Tibial nerve (tissue), 4 donors: ENCODE measurements at regions not wholly inside any gene's neighbourhood (a gene's known extent, or its start where the extent isn't known, plus 50 kb on each side); places are given as distances from the start of the nearest gene placed in this dataset.

Experiments used
- CTCF ChIP-seq, 5 experiments: fragments of 200-600 bp in 3 of 5; fragments of 450-650 bp in 2 of 5; sonication (generic) in 3 of 5; IDR thresholded peaks; one replicate each; pipeline ENCODE4 v1.5.1; 2016 to 2019; ENCODE audit warnings: antibody characterized with exemption in 5 of 5, mild to moderate bottlenecking in 3 of 5, moderate library complexity in 2 of 5
- EP300 ChIP-seq, 2 donors: sonication (generic); formaldehyde crosslinking; IDR thresholded peaks; one replicate each; pipeline ENCODE4 v1.6.1; 2017; ENCODE audit warnings: antibody characterized with exemption in 2 of 2, mild to moderate bottlenecking in 1 of 2
- POLR2A ChIP-seq, 2 donors: fragments of 450-650 bp; IDR thresholded peaks; one replicate each; pipeline ENCODE4 v1.6.1; 2017; ENCODE audit warnings: antibody characterized with exemption in 2 of 2, mild to moderate bottlenecking in 2 of 2, moderate library complexity in 2 of 2

GRCh38 chr4:135015771-135016170 lies 814.2 kb upstream of the PABPC4L start:
- TF ChIP-seq CTCF (IDR thresholded peaks at IDR 0.05) (no peak), POLR2A (IDR thresholded peaks at IDR 0.05) (no peak), EP300 (IDR thresholded peaks at IDR 0.05) (no peak)
